SK-N-SH (cell line): ENCODE measurements at regions not wholly inside any gene's neighbourhood (a gene's known extent, or its start where the extent isn't known, plus 50 kb on each side); places are given as distances from the start of the nearest gene placed in this dataset.

Source experiments
- CTCF ChIA-PET: fragments of 300-600, 350-600 bp; formaldehyde crosslinking; extraction: SDS; loops from one replicate; lab custom pipeline; 2021; lab: Yijun Ruan, JAX
- POLR2A ChIA-PET: fragments of 350-600 bp; sonication (Branson Sonifier 250); formaldehyde crosslinking; extraction: SDS; loops from one replicate; lab custom pipeline; 2020; ENCODE audit warnings: antibody characterized with exemption, inconsistent platforms; lab: Yijun Ruan, JAX
- DNase-seq: peaks from one replicate; pipeline ENCODE4 v3.0.0; 2012
- H2AFZ ChIP-seq: fragments of 200-600 bp; sonication (generic); 2 replicates; pipeline ENCODE4 v1.8.1; 2016; ENCODE audit warnings: antibody characterized with exemption, mild to moderate bottlenecking, low read depth
- H3F3A ChIP-seq: fragments of 200-600 bp; sonication (generic); replicated peaks from 2 replicates; pipeline ENCODE3; 2016; ENCODE audit warnings: antibody characterized with exemption, mild to moderate bottlenecking; ENCODE audit not compliant: insufficient read depth
- H3K27ac ChIP-seq, 2 experiments: fragments of 200-500 bp in 1 of 2; fragments of 200-600 bp in 1 of 2; sonication (Bioruptor generic) in 1 of 2; sonication (generic), shearing (Covaris generic) in 1 of 2; 2 replicates each; pipeline versions ENCODE4 v1.5.1 to v1.6.1; 2014 to 2016; ENCODE audit warnings: low read depth in 2 of 2, inconsistent platforms in 1 of 2, low read length in 1 of 2, mild to moderate bottlenecking in 1 of 2, mixed read lengths in 1 of 2
- H3K27me3 ChIP-seq: fragments of 200-600 bp; sonication (generic), shearing (Covaris generic); 2 replicates; pipeline ENCODE4 v1.6.1; 2016; ENCODE audit warnings: mixed run types; ENCODE audit not compliant: insufficient read depth
- H3K36me3 ChIP-seq, 2 experiments: fragments of 200-500 bp in 1 of 2; fragments of 200-600 bp in 1 of 2; sonication (Bioruptor generic) in 1 of 2; sonication (generic) in 1 of 2; replicated peaks in 1 of 2; 2 replicates each; pipeline versions ENCODE3 to v1.5.1; 2014 to 2016; ENCODE audit warnings: low read length in 1 of 2, mild to moderate bottlenecking in 1 of 2; ENCODE audit not compliant: insufficient read depth in 2 of 2, control insufficient read depth in 1 of 2
- H3K4me1 ChIP-seq, 2 experiments: fragments of 200-500 bp in 1 of 2; fragments of 200-600 bp in 1 of 2; sonication (Bioruptor generic) in 1 of 2; sonication (generic), shearing (Covaris generic) in 1 of 2; 2 replicates each; pipeline versions ENCODE4 v1.5.1 to v1.6.1; 2014 to 2016; ENCODE audit warnings: low read depth in 1 of 2, low read length in 1 of 2, mixed run types in 1 of 2; ENCODE audit not compliant: insufficient read depth in 2 of 2, control insufficient read depth in 1 of 2
- H3K4me2 ChIP-seq: fragments of 200-600 bp; sonication (generic), shearing (Covaris generic); 2 replicates; pipeline ENCODE4 v1.6.1; 2017; ENCODE audit warnings: mixed run types
- H3K4me3 ChIP-seq, 2 experiments: fragments of 200-500 bp in 1 of 2; fragments of 200-600 bp in 1 of 2; sonication (Bioruptor generic) in 1 of 2; sonication (generic), shearing (Covaris generic) in 1 of 2; 2 replicates each; pipeline versions ENCODE4 v1.5.1 to v1.8.1; 2014 to 2016; ENCODE audit warnings: low read depth in 2 of 2, inconsistent platforms in 1 of 2, low read length in 1 of 2, mild to moderate bottlenecking in 1 of 2, mixed read lengths in 1 of 2, moderate library complexity in 1 of 2
- H3K79me2 ChIP-seq: fragments of 200-600 bp; sonication (generic); 2 replicates; pipeline ENCODE4 v1.8.1; 2017; ENCODE audit warnings: mild to moderate bottlenecking; ENCODE audit not compliant: insufficient read depth
- H3K9ac ChIP-seq: fragments of 200-600 bp; sonication (generic); 2 replicates; pipeline ENCODE4 v1.6.1; 2017; ENCODE audit warnings: mixed run types
- H3K9me2 ChIP-seq: fragments of 200-600 bp; sonication (generic); 2 replicates; pipeline ENCODE4 v1.6.1; 2017; ENCODE audit warnings: mixed run types
- H3K9me3 ChIP-seq: fragments of 200-600 bp; sonication (generic); 2 replicates; pipeline ENCODE4 v1.6.1; 2017; ENCODE audit warnings: mixed run types, mild to moderate bottlenecking, moderate library complexity
- H4K20me1 ChIP-seq: fragments of 200-600 bp; sonication (generic); 2 replicates; pipeline ENCODE4 v1.6.1; 2017; ENCODE audit warnings: mild to moderate bottlenecking, mixed run types; ENCODE audit not compliant: insufficient read depth
- ELF1 ChIP-seq: IDR thresholded peaks from 2 replicates; pipeline ENCODE4 v1.4.0; 2012
- EP300 ChIP-seq, 2 experiments: IDR thresholded peaks; 2 replicates each; pipeline versions ENCODE4 v1.4.0 to v1.6.1; 2012; ENCODE audit warnings: borderline replicate concordance in 1 of 2, low read depth in 1 of 2, low read length in 1 of 2
- FOSL2 ChIP-seq: IDR thresholded peaks from 2 replicates; pipeline ENCODE4 v1.4.0; 2012; ENCODE audit warnings: low read depth, mild to moderate bottlenecking, moderate library complexity, borderline replicate concordance
- FOXJ3 ChIP-seq: sonication (generic); formaldehyde crosslinking; IDR thresholded peaks from 2 replicates; pipeline ENCODE4 v1.5.1; 2020; ENCODE audit warnings: mild to moderate bottlenecking, missing genetic modification reagents
- FOXM1 ChIP-seq: IDR thresholded peaks from 2 replicates; pipeline ENCODE4 v1.4.0; 2012; ENCODE audit warnings: low read depth, mild to moderate bottlenecking
- GABPA ChIP-seq: IDR thresholded peaks from 2 replicates; pipeline ENCODE4 v1.4.0; 2012; ENCODE audit warnings: low read depth, mild to moderate bottlenecking
- GATA2 ChIP-seq: sonication (generic); formaldehyde crosslinking; IDR thresholded peaks from 2 replicates; pipeline ENCODE4 v1.5.0; 2020; ENCODE audit warnings: mild to moderate bottlenecking, missing genetic modification reagents
- MEF2A ChIP-seq: IDR thresholded peaks from 2 replicates; pipeline ENCODE4 v1.4.0; 2012; ENCODE audit warnings: low read depth, borderline replicate concordance
- MXI1 ChIP-seq: IDR thresholded peaks from 2 replicates; pipeline ENCODE4 v1.6.1; 2012; ENCODE audit warnings: mild to moderate bottlenecking, low read depth, low read length, improper control_type of control experiment
- NRF1 ChIP-seq: IDR thresholded peaks from 2 replicates; pipeline ENCODE4 v1.6.1; 2012; ENCODE audit warnings: low read depth, mild to moderate bottlenecking, low read length
- PBX3 ChIP-seq: IDR thresholded peaks from 2 replicates; pipeline ENCODE4; 2012
- RAD21 ChIP-seq: IDR thresholded peaks from 2 replicates; pipeline ENCODE4 v1.6.1; 2012; ENCODE audit warnings: mild to moderate bottlenecking, low read length
- RXRA ChIP-seq: IDR thresholded peaks from 2 replicates; pipeline ENCODE4 v1.4.0; 2012; ENCODE audit warnings: low read depth, mild to moderate bottlenecking, borderline replicate concordance
- SIN3A ChIP-seq: IDR thresholded peaks from 2 replicates; pipeline ENCODE4 v1.6.1; 2012; ENCODE audit warnings: low read depth, mild to moderate bottlenecking, low read length, moderate library complexity, borderline replicate concordance
- SMC3 ChIP-seq: IDR thresholded peaks from 2 replicates; pipeline ENCODE4 v1.6.1; 2012; ENCODE audit warnings: low read depth, low read length, improper control_type of control experiment
- TAF1 ChIP-seq: IDR thresholded peaks from 2 replicates; pipeline ENCODE4 v1.6.1; 2012; ENCODE audit warnings: low read depth, mild to moderate bottlenecking, low read length, moderate library complexity, borderline replicate concordance
- USF1 ChIP-seq: IDR thresholded peaks from 2 replicates; pipeline ENCODE4 v1.4.0; 2012; ENCODE audit warnings: low read depth, borderline replicate concordance
- WGBS: methylation state at CpG from one replicate; pipeline ENCODE4 v1.1.6; 2017; ENCODE audit warnings: low lambda C conversion rate; 5-methylcytosine and 5-hydroxymethylcytosine counted together
- TF ChIP-seq, protein P1 (sequence below): fragments of 150-350 bp; IDR thresholded peaks from 2 replicates; pipeline ENCODE4 v1.6.1; 2016; ENCODE audit warnings: mild to moderate bottlenecking, low read depth, low read length

DNA sequence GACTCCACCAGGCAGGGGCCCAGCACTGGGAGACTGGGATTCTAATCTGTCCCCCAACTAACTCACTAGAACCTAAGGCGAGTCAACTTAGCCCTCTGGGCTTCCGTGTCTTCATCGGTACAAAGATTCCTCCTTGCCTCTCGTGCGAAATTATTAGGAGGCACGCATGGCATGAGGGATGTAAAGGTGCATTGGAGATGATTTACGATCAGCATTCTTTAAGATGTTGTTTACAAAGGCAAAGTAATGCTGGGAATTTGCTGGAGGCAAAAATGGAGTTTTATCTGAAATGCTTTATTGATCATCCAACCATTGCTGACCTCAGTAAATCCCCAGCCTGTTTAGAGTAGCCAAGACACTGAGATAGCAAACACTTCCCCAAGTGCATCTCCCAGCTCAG is 171.8 kb upstream of the KLHL29 start:
- no peak overlapping the region for H3K9ac ChIP-seq
- H3K9me3 ChIP-seq, result no peaks in the 10 kb centered on the region
- no peak overlapping the region for H3K4me2 ChIP-seq
- ChIA-PET CTCF (interaction anchor here (1.5 kb wide), 1 partner anchor 30 kb away, joined by 3 read pairs; no protein-coding TSS in a partner anchor), POLR2A (no interaction called here)
- H3F3A ChIP-seq, result no peaks in the 10 kb centered on the region
- no peaks in the 10 kb centered on the region for H4K20me1 ChIP-seq
- DNase-seq, result no peak
- WGBS, result 54% methylated on average over 7 of the region's 7 CpGs
- H3K27me3 ChIP-seq, result no peaks in the 10 kb centered on the region
- H3K4me1 ChIP-seq, result no peaks in the 10 kb centered on the region
- H3K27ac ChIP-seq, result no peak overlapping the region
- no peaks in the 10 kb centered on the region for H3K9me2 ChIP-seq
- H2AFZ ChIP-seq, result no peak overlapping the region
- H3K36me3 ChIP-seq, result no peaks in the 10 kb centered on the region
- H3K4me3 ChIP-seq, result no peak overlapping the region
- no peak for TF ChIP-seq SIN3A
- TF ChIP-seq NRF1, result no peak
- TF ChIP-seq FOSL2, result no peak
- no peaks in the 10 kb centered on the region for H3K79me2 ChIP-seq

DNA sequence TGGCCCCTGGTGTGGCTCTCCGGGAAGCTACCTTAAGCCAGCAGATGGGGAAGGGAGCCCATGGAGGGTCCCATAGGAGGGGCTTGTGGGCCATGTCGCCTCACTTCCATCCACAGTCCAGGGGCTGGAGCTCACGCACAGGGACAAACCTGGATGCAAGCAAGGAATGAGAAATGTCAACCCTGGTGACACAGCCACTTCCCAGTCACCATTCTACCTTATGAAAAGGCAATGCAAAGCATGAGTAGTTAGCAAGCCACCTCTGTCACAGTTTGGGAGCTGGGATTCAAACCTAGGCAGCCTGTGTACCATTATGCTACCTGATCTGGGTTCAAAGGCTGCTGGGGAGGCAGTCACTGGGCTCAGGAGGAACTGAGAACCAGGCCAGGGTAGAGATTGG is 170.0 kb upstream of the KLHL29 start:
- POLR2A ChIA-PET, result no interaction called here
- no peaks in the 10 kb centered on the region for H3K27me3 ChIP-seq
- DNase-seq, result no peak
- no peaks in the 10 kb centered on the region for H3K79me2 ChIP-seq
- TF ChIP-seq, protein P1, sequence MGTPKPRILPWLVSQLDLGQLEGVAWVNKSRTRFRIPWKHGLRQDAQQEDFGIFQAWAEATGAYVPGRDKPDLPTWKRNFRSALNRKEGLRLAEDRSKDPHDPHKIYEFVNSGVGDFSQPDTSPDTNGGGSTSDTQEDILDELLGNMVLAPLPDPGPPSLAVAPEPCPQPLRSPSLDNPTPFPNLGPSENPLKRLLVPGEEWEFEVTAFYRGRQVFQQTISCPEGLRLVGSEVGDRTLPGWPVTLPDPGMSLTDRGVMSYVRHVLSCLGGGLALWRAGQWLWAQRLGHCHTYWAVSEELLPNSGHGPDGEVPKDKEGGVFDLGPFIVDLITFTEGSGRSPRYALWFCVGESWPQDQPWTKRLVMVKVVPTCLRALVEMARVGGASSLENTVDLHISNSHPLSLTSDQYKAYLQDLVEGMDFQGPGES, result no peak
- TF ChIP-seq FOXJ3 (CRISPR knock-in tag) (no peak), MXI1 (no peak), EP300 (IDR thresholded peaks at IDR 0.05; ENCODE audit: borderline replicate concordance in 1 of 2, low read depth in 1 of 2, low read length in 1 of 2) (no peak), MEF2A (no peak), RAD21 (no peak), TAF1 (no peak), FOXM1 (no peak), ELF1 (no peak)
- 43% methylated on average over 3 of the region's 3 CpGs for WGBS
- no peaks in the 10 kb centered on the region for H3K9me2 ChIP-seq
- no peak overlapping the region for H2AFZ ChIP-seq
- H3F3A ChIP-seq, result no peaks in the 10 kb centered on the region
- no peak overlapping the region for H3K4me3 ChIP-seq
- no peaks in the 10 kb centered on the region for H3K4me1 ChIP-seq
- H4K20me1 ChIP-seq, result no peaks in the 10 kb centered on the region
- no peak overlapping the region for H3K9ac ChIP-seq
- H3K27ac ChIP-seq, result no peak overlapping the region
- no peak overlapping the region for H3K4me2 ChIP-seq
- CTCF ChIA-PET, result no interaction called here
- H3K36me3 ChIP-seq, result no peaks in the 10 kb centered on the region
- no peaks in the 10 kb centered on the region for H3K9me3 ChIP-seq

DNA sequence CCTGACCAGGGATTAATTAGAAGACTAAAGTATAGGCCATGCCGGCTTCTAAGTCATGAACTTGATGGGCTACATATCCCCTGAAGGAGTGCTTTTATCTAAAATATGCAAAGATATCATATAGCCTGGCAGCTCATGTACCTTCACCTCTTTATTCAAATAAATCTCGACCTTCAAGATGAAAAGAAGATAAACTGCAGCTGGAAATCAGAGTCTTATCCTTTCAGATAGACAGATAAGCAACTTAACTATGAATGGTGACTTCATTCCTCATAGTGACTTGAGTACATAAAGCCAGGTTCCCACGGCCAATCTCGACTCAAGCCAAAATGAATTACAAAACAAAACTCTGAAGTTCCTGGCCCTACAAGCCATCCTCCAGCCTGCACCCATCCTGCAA is 165.3 kb upstream of the KLHL29 start:
- ChIA-PET CTCF (no interaction called here), POLR2A (no interaction called here)
- no peaks in the 10 kb centered on the region for H3K9me3 ChIP-seq
- no peaks in the 10 kb centered on the region for H3K36me3 ChIP-seq
- DNase-seq, result no peak
- H3K9ac ChIP-seq, result no peak overlapping the region
- H3K27me3 ChIP-seq, result no peaks in the 10 kb centered on the region
- no peaks in the 10 kb centered on the region for H3F3A ChIP-seq
- no peaks in the 10 kb centered on the region for H3K9me2 ChIP-seq
- no peak overlapping the region for H3K4me3 ChIP-seq
- H3K79me2 ChIP-seq, result no peaks in the 10 kb centered on the region
- H3K4me2 ChIP-seq, result no peak overlapping the region
- no peaks in the 10 kb centered on the region for H3K4me1 ChIP-seq
- H3K27ac ChIP-seq, result no peak overlapping the region
- no peak overlapping the region for H2AFZ ChIP-seq
- WGBS, result 16% methylated on average over 4 of the region's 4 CpGs
- no peaks in the 10 kb centered on the region for H4K20me1 ChIP-seq
- TF ChIP-seq NRF1 (no peak), RXRA (no peak), GABPA (no peak), GATA2 (CRISPR knock-in tag) (no peak), SMC3 (no peak), PBX3 (no peak), TAF1 (no peak), USF1 (no peak)
- TF ChIP-seq, protein P1, result no peak
